ENCODE measurements at regions not wholly inside any gene's neighbourhood (a gene's known extent, or its start where the extent isn't known, plus 50 kb on each side); places are given as distances from the start of the nearest gene placed in this dataset.
"Not testable (repeated sequence)": the region's sequence is repeated elsewhere in the genome, so short reads cannot be mapped to it uniquely, and the experiment has no call there.

DNA sequence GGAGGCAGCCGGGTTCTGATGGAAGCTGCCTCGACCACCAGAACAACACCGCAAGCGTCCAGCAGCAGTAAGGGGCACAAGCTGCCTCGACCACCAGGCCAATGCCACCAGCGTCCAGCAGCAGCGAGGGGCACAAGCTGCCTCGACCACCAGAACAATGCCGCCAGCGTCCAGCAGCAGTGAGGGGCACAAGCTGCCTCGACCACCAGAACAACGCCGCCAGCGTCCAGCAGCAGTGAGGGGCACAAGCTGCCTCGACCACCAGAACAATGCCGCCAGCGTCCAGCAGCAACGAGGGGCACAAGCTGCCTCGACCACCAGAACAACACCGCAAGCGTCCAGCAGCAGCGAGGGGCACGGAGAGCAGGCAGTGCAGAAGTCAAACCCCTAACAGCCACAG lies 94.9 kb downstream of the TMEM18 start:
- H3K27ac Mint-ChIP-seq; H3K4me3 Mint-ChIP-seq; H3K9me3 ChIP-seq (ENCODE audit: control insufficient read depth in 1 of 2, low read length in 2 of 2); H3K4me3 ChIP-seq (ENCODE audit: low read length in 2 of 2); H3K27me3 ChIP-seq (ENCODE audit: insufficient read depth, low read length); POLR2A ChIA-PET (ENCODE audit: partially characterized antibody); H3K27ac ChIP-seq (ENCODE audit: low read depth, low read length); intact Hi-C loops (cut with micrococcal nuclease); CTCF ChIA-PET (ENCODE audit: partially characterized antibody); DNase-seq; H3K36me3 ChIP-seq (ENCODE audit: insufficient read depth, low read length); H3K36me3 Mint-ChIP-seq: not testable (repeated sequence)
- peaks cover 0 to 10% (median 3%) of the 10 kb centered on the region in 8 donors for H3K9me3 Mint-ChIP-seq
- peaks cover 10 to 15% (median 11%) of the 10 kb centered on the region in 4 donors for H3K4me1 Mint-ChIP-seq
- peaks cover 3 to 10% of the 10 kb centered on the region in 2 donors for H3K27me3 Mint-ChIP-seq
- H3K4me1 ChIP-seq (ENCODE audit: insufficient read depth, low read length), result peaks cover 17% of the 10 kb centered on the region

DNA sequence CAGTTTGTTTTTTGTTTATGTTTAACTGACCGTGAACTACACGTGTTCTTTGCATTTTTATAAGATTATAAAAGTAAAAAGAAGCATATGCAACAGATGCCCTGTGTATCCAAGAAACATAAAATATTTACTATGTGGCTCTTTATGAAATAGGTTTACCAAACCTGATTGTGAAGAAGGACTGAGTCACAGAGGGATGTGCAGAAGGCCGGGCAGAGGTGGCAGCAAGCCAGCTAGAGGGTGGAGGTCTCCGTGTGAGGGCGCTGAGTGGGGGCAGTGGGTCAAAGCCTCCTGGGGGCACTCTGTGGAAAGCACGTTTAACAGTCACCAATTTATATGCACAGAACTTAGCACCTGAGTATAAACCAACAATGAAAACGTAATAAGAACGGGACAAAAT lies 97.2 kb downstream of the TMEM18 start:
- Mint-ChIP-seq H3K4me1 (peaks cover 2 to 6% (median 3%) of the 10 kb centered on the region in 4 donors), H3K27me3 (peaks cover 3 to 12% of the 10 kb centered on the region in 2 donors), H3K4me3 (no peak overlapping the region), H3K36me3 (no peaks in the 10 kb centered on the region), H3K9me3 (peaks cover 3 to 34% (median 22%) of the 10 kb centered on the region in 8 donors), H3K27ac (peak overlapping the region in 1 of 7 donors; percentile 36)
- H3K36me3 ChIP-seq (ENCODE audit: insufficient read depth, low read length), result no peaks in the 10 kb centered on the region
- DNase-seq, result no peak
- H3K27ac ChIP-seq (ENCODE audit: low read depth, low read length), result no peak overlapping the region
- POLR2A ChIA-PET (ENCODE audit: partially characterized antibody), result no interaction called here
- peaks cover 5% of the 10 kb centered on the region for H3K4me1 ChIP-seq (ENCODE audit: insufficient read depth, low read length)
- H3K4me3 ChIP-seq (ENCODE audit: low read length in 2 of 2), result no peak overlapping the region
- intact Hi-C loops (cut with micrococcal nuclease), result no loop called here
- H3K9me3 ChIP-seq (ENCODE audit: control insufficient read depth in 1 of 2, low read length in 2 of 2), result peaks cover 0 to 17% of the 10 kb centered on the region in 2 donors
- CTCF ChIA-PET (ENCODE audit: partially characterized antibody), result no interaction called here
- no peaks in the 10 kb centered on the region for H3K27me3 ChIP-seq (ENCODE audit: insufficient read depth, low read length)

DNA sequence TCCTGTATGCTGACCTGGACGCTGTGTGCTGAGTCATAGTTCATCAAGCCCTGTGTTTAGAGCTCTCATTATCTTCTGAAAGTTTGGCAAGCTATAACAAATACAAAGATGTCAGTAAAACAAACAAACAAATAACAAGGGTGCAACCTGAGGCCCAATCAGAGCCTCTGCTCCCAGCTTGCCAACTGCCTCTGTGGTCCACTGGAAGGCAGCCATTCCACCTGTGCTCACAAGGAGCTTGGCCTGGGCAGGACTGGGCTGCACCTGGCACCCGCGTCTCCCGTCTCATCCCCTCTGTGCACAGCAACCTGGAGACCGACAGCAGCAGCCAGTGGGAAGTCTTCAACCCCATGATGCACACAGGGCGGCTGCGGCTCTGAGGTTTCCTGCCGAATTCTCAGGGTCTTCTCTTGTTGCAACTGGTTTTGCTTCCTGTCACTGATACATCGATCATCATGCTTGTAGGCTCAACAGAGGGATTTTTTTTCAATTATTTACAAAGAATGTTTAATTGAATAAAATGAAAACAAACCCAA lies 97.8 kb downstream of the TMEM18 start:
- Mint-ChIP-seq H3K27me3 (peaks cover 5 to 11% of the 10 kb centered on the region in 2 donors), H3K27ac (no peak overlapping the region), H3K36me3 (no peaks in the 10 kb centered on the region), H3K4me3 (no peak overlapping the region), H3K9me3 (peaks cover 3 to 37% (median 27%) of the 10 kb centered on the region in 8 donors), H3K4me1 (peaks cover 0 to under 1% (median 0%) of the 10 kb centered on the region in 4 donors)
- no peak for DNase-seq
- H3K27ac ChIP-seq (ENCODE audit: low read depth, low read length), result no peak overlapping the region
- H3K36me3 ChIP-seq (ENCODE audit: insufficient read depth, low read length), result no peaks in the 10 kb centered on the region
- no peaks in the 10 kb centered on the region for H3K27me3 ChIP-seq (ENCODE audit: insufficient read depth, low read length)
- ChIA-PET CTCF (ENCODE audit: partially characterized antibody) (no interaction called here), POLR2A (ENCODE audit: partially characterized antibody) (no interaction called here)
- intact Hi-C loops (cut with micrococcal nuclease), result no loop called here
- H3K9me3 ChIP-seq (ENCODE audit: control insufficient read depth in 1 of 2, low read length in 2 of 2), result peaks cover 0 to 17% of the 10 kb centered on the region in 2 donors
- no peak overlapping the region for H3K4me3 ChIP-seq (ENCODE audit: low read length in 2 of 2)
- H3K4me1 ChIP-seq (ENCODE audit: insufficient read depth, low read length), result no peaks in the 10 kb centered on the region

DNA sequence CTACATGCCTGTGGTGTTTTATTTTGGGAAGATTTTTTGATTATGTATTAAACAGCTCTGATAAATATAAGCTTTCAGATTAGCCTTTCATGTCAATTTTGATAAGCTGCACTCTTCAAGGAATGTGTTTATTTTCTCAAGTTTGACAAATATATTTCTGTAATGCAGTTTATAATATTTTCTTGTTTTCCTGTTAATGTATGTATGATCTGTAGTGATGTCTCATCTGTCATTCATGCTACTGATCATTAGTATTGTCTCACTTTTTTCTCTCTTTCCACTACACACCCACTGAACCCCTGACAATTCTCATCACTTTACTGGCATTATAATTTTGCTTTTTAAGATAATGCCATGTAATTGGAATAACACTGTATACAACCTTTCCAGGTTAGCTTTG lies 100.9 kb downstream of the TMEM18 start:
- Mint-ChIP-seq H3K9me3 (peaks cover 3 to 49% (median 40%) of the 10 kb centered on the region in 8 donors), H3K4me3 (no peak overlapping the region), H3K27me3 (peaks cover 10 to 18% of the 10 kb centered on the region in 2 donors), H3K27ac (no peak overlapping the region), H3K4me1 (no peaks in the 10 kb centered on the region), H3K36me3 (no peaks in the 10 kb centered on the region)
- CTCF ChIA-PET (ENCODE audit: partially characterized antibody), result no interaction called here
- intact Hi-C loops (cut with micrococcal nuclease), result no loop called here
- Histone ChIP-seq H3K27me3 (ENCODE audit: insufficient read depth, low read length) (no peaks in the 10 kb centered on the region), H3K4me1 (ENCODE audit: insufficient read depth, low read length) (no peaks in the 10 kb centered on the region), H3K9me3 (ENCODE audit: control insufficient read depth in 1 of 2, low read length in 2 of 2) (peaks cover 0 to 17% of the 10 kb centered on the region in 2 donors), H3K4me3 (ENCODE audit: low read length in 2 of 2) (no peak overlapping the region), H3K36me3 (ENCODE audit: insufficient read depth, low read length) (no peaks in the 10 kb centered on the region), H3K27ac (ENCODE audit: low read depth, low read length) (no peak overlapping the region)
- POLR2A ChIA-PET (ENCODE audit: partially characterized antibody), result no interaction called here
- DNase-seq, result no peak

DNA sequence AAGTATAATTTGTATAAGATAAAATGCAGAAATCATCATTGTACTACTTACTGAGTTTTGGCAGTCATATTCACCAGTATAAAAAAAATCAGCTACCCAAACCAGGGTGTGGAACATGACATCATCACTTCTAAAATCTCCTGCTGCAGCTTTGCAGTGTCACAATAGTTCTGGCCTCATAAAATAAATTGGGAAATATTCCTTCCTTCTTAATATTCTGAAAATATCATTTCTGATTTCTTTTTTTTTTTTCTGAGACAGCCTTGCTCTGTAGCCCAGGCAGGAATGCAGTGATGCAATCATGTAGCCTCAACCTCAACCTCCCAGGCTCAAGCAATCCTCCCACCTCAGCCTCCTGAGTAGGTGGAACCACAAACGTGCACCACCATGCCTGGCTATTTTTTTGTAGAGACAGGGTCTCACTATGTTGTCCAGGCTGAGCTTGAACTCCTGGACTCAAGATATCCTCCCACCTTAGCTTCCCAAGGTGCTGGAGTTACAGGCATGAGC lies 101.4 kb downstream of the TMEM18 start:
- Histone ChIP-seq H3K4me3 (ENCODE audit: low read length in 2 of 2) (no peak overlapping the region), H3K27me3 (ENCODE audit: insufficient read depth, low read length) (no peaks in the 10 kb centered on the region), H3K36me3 (ENCODE audit: insufficient read depth, low read length) (no peaks in the 10 kb centered on the region), H3K27ac (ENCODE audit: low read depth, low read length) (no peak overlapping the region), H3K4me1 (ENCODE audit: insufficient read depth, low read length) (no peaks in the 10 kb centered on the region), H3K9me3 (ENCODE audit: control insufficient read depth in 1 of 2, low read length in 2 of 2) (peaks cover 0 to 17% of the 10 kb centered on the region in 2 donors)
- Mint-ChIP-seq H3K27me3 (peaks cover 11 to 19% of the 10 kb centered on the region in 2 donors), H3K4me1 (no peaks in the 10 kb centered on the region), H3K4me3 (no peak overlapping the region), H3K9me3 (peaks cover 3 to 54% (median 43%) of the 10 kb centered on the region in 8 donors), H3K27ac (no peak overlapping the region), H3K36me3 (no peaks in the 10 kb centered on the region)
- ChIA-PET CTCF (ENCODE audit: partially characterized antibody) (no interaction called here), POLR2A (ENCODE audit: partially characterized antibody) (no interaction called here)
- DNase-seq, result no peak
- intact Hi-C loops (cut with micrococcal nuclease), result no loop called here

DNA sequence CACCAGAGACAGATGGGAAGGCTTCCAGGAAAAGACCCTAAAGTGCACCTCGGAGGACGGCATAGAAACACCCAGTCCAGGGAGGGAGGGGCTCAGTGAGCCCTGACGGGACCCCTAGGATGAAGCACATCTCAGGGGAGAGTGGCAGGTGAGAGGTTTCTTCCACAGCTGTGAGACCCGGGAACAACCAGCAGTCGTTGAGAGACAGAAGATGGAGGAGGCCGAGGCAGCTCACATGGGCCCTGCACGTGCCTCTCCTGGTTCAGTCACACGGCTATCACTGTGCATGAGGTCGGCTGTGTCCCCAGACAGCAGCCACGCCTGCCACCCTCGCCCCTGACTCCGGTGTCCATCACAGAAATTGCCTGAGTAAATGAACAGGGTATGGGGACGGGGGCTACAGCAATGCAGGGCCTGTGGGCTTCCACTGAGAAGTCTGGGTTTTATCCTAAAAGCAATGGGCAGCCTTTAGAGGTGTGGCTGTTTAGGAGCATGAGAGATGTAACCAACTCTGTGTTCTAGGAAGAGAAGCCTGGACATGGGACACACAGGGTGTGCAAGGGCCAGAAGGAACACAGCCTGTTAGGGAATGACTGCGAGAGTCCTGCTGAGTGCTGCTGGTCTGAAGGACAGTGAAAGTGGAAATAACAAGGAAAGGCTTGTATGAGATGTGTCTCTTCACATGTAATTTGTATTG lies 102.0 kb downstream of the TMEM18 start:
- Mint-ChIP-seq H3K36me3 (peaks cover 0 to 2% of the 10 kb centered on the region in 2 donors), H3K9me3 (peaks cover 3 to 58% (median 49%) of the 10 kb centered on the region in 8 donors), H3K27me3 (peaks cover 15 to 22% of the 10 kb centered on the region in 2 donors), H3K27ac (no peak overlapping the region), H3K4me1 (no peaks in the 10 kb centered on the region), H3K4me3 (no peak overlapping the region)
- Histone ChIP-seq H3K9me3 (ENCODE audit: control insufficient read depth in 1 of 2, low read length in 2 of 2) (peaks cover 0 to 17% of the 10 kb centered on the region in 2 donors), H3K36me3 (ENCODE audit: insufficient read depth, low read length) (no peaks in the 10 kb centered on the region), H3K27me3 (ENCODE audit: insufficient read depth, low read length) (no peaks in the 10 kb centered on the region), H3K27ac (ENCODE audit: low read depth, low read length) (no peak overlapping the region), H3K4me1 (ENCODE audit: insufficient read depth, low read length) (no peaks in the 10 kb centered on the region), H3K4me3 (ENCODE audit: low read length in 2 of 2) (no peak overlapping the region)
- ChIA-PET CTCF (ENCODE audit: partially characterized antibody) (no interaction called here), POLR2A (ENCODE audit: partially characterized antibody) (no interaction called here)
- DNase-seq, result no peak
- intact Hi-C loops (cut with micrococcal nuclease), result no loop called here

DNA sequence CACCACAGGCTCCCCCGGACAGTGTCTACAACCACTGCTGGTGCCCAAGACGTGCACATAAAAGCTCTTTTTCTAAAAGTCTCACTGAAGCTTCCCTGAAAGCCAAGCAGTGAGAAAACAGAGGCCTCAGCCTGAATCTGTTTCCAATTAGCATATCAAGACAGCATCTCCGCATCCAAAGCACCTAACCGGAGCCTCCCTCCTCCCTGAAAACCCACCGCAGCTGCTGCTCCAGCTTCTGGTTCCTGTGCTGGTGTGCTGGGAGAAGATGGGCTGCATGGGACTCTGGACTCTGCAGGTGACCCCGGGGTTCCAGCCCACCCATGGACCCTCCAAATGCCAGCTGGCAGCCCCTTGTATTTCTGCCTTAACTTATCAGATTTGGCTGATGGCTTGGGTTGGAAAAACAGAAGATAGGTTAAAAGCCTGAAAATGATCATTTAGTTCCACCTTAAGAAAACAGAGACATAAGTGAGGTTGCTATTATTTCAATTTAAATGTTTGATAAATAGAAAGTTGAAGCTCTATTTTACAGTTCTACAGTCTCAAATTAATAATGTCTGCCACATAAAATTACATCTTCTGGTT lies 103.3 kb downstream of the TMEM18 start:
- POLR2A ChIA-PET (ENCODE audit: partially characterized antibody), result no interaction called here
- Mint-ChIP-seq H3K27ac (no peak overlapping the region), H3K27me3 (peaks cover 13 to 23% of the 10 kb centered on the region in 2 donors), H3K4me3 (no peak overlapping the region), H3K4me1 (no peaks in the 10 kb centered on the region), H3K9me3 (peaks cover 3 to 58% (median 50%) of the 10 kb centered on the region in 8 donors), H3K36me3 (peaks cover 0 to 2% of the 10 kb centered on the region in 2 donors)
- Histone ChIP-seq H3K27me3 (ENCODE audit: insufficient read depth, low read length) (no peaks in the 10 kb centered on the region), H3K36me3 (ENCODE audit: insufficient read depth, low read length) (no peaks in the 10 kb centered on the region), H3K4me1 (ENCODE audit: insufficient read depth, low read length) (no peaks in the 10 kb centered on the region), H3K9me3 (ENCODE audit: control insufficient read depth in 1 of 2, low read length in 2 of 2) (peaks cover 0 to 17% of the 10 kb centered on the region in 2 donors), H3K27ac (ENCODE audit: low read depth, low read length) (no peak overlapping the region), H3K4me3 (ENCODE audit: low read length in 2 of 2) (no peak overlapping the region)
- CTCF ChIA-PET (ENCODE audit: partially characterized antibody), result no interaction called here
- DNase-seq, result no peak
- intact Hi-C loops (cut with micrococcal nuclease), result no loop called here

Measured in CD4-positive, alpha-beta memory T cell (primary cell).